HepG2 (cell line): ENCODE measurements at regions not wholly inside any gene's neighbourhood (a gene's known extent, or its start where the extent isn't known, plus 50 kb on each side); places are given as distances from the start of the nearest gene placed in this dataset.

Experiments used
- ATAC-seq: fragments of 200-7000 bp; cut with Tn5 transposase; 3 replicates; pipeline ENCODE4 v1.9.1; 2020; ENCODE audit warnings: mild to moderate bottlenecking, moderate library complexity
- BruUV-seq: library from RNA; stranded (reverse); fragments of 400-500 nt; replicated peaks from 2 replicates; lab custom pipeline; 2021; lab: Mats Ljungman, UMichigan
- CTCF ChIA-PET: fragments of 300-600 bp; formaldehyde crosslinking; extraction: SDS; loops from one replicate; lab custom pipeline; 2021; ENCODE audit warnings: low total read pairs, inconsistent platforms, low intra/inter-chr PET ratio; lab: Yijun Ruan, JAX
- POLR2A ChIA-PET: fragments of 350-600 bp; sonication (Branson Sonifier 250); formaldehyde crosslinking; loops from one replicate; lab custom pipeline; 2020; ENCODE audit warnings: antibody characterized with exemption, inconsistent platforms; lab: Yijun Ruan, JAX
- DNase-seq: peaks from one replicate; pipeline ENCODE4 v3.0.0-alpha.2; 2015; ENCODE audit warnings: low spot score
- FAIRE-seq: peaks from 3 replicates; lab custom pipeline; 2011; peaks lifted over from hg19 to GRCh38; lab: Jason Lieb, UNC
- H2AFZ ChIP-seq: one replicate; pipeline ENCODE4 v1.6.1; 2011; ENCODE audit warnings: low read length, inconsistent platforms
- H3K27ac ChIP-seq: fragments of 300-600 bp; 3 replicates; pipeline ENCODE4 v1.8.0; 2011; ENCODE audit warnings: mixed run types, mild to moderate bottlenecking, mixed read lengths, low read length, inconsistent platforms; ENCODE audit not compliant: insufficient read depth; ENCODE audit errors: extremely low read length
- H3K27me3 ChIP-seq, 2 experiments: fragments of 200-600 bp in 1 of 2; 2 replicates in 1 of 2; 3 replicates in 1 of 2; pipeline versions ENCODE4 v1.6.0 to v1.8.0; 2011; ENCODE audit warnings: low read length in 2 of 2, mild to moderate bottlenecking in 2 of 2, moderate library complexity in 2 of 2, inconsistent platforms in 1 of 2; ENCODE audit not compliant: insufficient read depth in 2 of 2, control insufficient read depth in 1 of 2
- H3K36me3 ChIP-seq, 2 experiments: fragments of 200-600 bp in 1 of 2; replicated peaks in 1 of 2; 2 replicates in 1 of 2; 3 replicates in 1 of 2; pipeline versions ENCODE4 v1.5.1 to v1.8.0; 2011; ENCODE audit warnings: low read length in 2 of 2, inconsistent platforms in 1 of 2; ENCODE audit not compliant: insufficient read depth in 2 of 2, control insufficient read depth in 1 of 2
- H3K4me1 ChIP-seq: 2 replicates; pipeline ENCODE4 v1.5.1; 2012; ENCODE audit warnings: low read length, inconsistent platforms; ENCODE audit not compliant: insufficient read depth
- H3K4me2 ChIP-seq: 2 replicates; pipeline ENCODE4 v1.6.0; 2011; ENCODE audit warnings: low read depth, low read length, inconsistent platforms
- H3K4me3 ChIP-seq, 3 experiments: fragments of 200-600 bp in 1 of 3; sonication (generic), shearing (Covaris generic) in 1 of 3; replicated peaks in 1 of 3; 2 replicates each; pipeline ENCODE4 v1.5.1; 2011 to 2016; ENCODE audit warnings: low read length in 3 of 3, inconsistent platforms in 2 of 3, low read depth in 2 of 3, mild to moderate bottlenecking in 2 of 3, control low read depth in 1 of 3, mixed read lengths in 1 of 3; ENCODE audit not compliant: insufficient read depth in 1 of 3
- H3K79me2 ChIP-seq: one replicate; pipeline ENCODE4 v1.6.1; 2011; ENCODE audit warnings: low read length, inconsistent platforms; ENCODE audit not compliant: insufficient read depth
- H3K9ac ChIP-seq: 2 replicates; pipeline ENCODE4 v1.6.0; 2011; ENCODE audit warnings: mild to moderate bottlenecking, low read depth, low read length, inconsistent platforms; ENCODE audit not compliant: insufficient read depth
- H3K9me3 ChIP-seq: 2 replicates; pipeline ENCODE4 v1.5.1; 2012; ENCODE audit warnings: mild to moderate bottlenecking, low read length
- H4K20me1 ChIP-seq: 2 replicates; pipeline ENCODE4 v1.6.0; 2011; ENCODE audit warnings: inconsistent platforms, mild to moderate bottlenecking, low read length, moderate library complexity; ENCODE audit not compliant: insufficient read depth
- FOXC1 ChIP-seq: sonication (generic); formaldehyde crosslinking; IDR thresholded peaks from 2 replicates; pipeline ENCODE4 v1.8.0; 2022; ENCODE audit warnings: mild to moderate bottlenecking, missing genetic modification reagents, borderline replicate concordance
- JUNB ChIP-seq: sonication (generic); formaldehyde crosslinking; IDR thresholded peaks from 2 replicates; pipeline ENCODE4 v1.8.0; 2022; ENCODE audit warnings: missing genetic modification reagents, mild to moderate bottlenecking, borderline replicate concordance
- MEIS1 ChIP-seq: sonication (generic); formaldehyde crosslinking; IDR thresholded peaks from 2 replicates; pipeline ENCODE4 v1.9.0; 2021; ENCODE audit warnings: mild to moderate bottlenecking, missing genetic modification reagents, moderate library complexity, borderline replicate concordance
- NFKBIZ ChIP-seq: IDR thresholded peaks from 2 replicates; pipeline ENCODE4 v1.6.1; 2018; ENCODE audit warnings: missing genetic modification reagents, missing compliant biosample characterization
- POGZ ChIP-seq: sonication (generic); formaldehyde crosslinking; IDR thresholded peaks from 2 replicates; pipeline ENCODE4 v1.4.0; 2020; ENCODE audit warnings: mild to moderate bottlenecking, missing genetic modification reagents
- PPARG ChIP-seq: conservative IDR thresholded peaks from 2 replicates; pipeline ENCODE4 v1.6.1; 2016; ENCODE audit warnings: missing biosample characterization, missing genetic modification reagents
- RBM22 ChIP-seq: fragments of 200-400 bp; formaldehyde crosslinking; optimal IDR thresholded peaks from 2 replicates; pipeline ENCODE3; 2017; ENCODE audit warnings: mild to moderate bottlenecking, low read length, moderate library complexity
- SMARCE1 ChIP-seq: fragments of 450-650 bp; IDR thresholded peaks from 2 replicates; pipeline ENCODE4 v1.6.1; 2017; ENCODE audit warnings: borderline replicate concordance
- WGBS: methylation state at CpG from one replicate; pipeline ENCODE4 v1.1.6; 2017; ENCODE audit warnings: low lambda C conversion rate; 5-methylcytosine and 5-hydroxymethylcytosine counted together
- in situ Hi-C: cut with HindIII; loops from 2 replicates; pipeline ENCODE4 v1.10.0; 2017; ENCODE audit warnings: low pct_unique_long_range_greater_than_20kb; ENCODE audit not compliant: extremely low pct_ligation_motif_present
- intact Hi-C: fragments of 100-400 bp; cut with micrococcal nuclease; formaldehyde crosslinking; loops from one replicate; pipeline ENCODE4 v1.10.0; 2022; ENCODE audit not compliant: unreplicated experiment
- TF ChIP-seq, protein P1 (sequence below): sonication (generic); formaldehyde crosslinking; conservative IDR thresholded peaks from 2 replicates; pipeline ENCODE4 v1.8.0; 2022; ENCODE audit warnings: low read depth, missing genetic modification reagents
- TF ChIP-seq, protein P2 (sequence below): sonication (generic); formaldehyde crosslinking; IDR thresholded peaks from 2 replicates; pipeline ENCODE4 v1.9.0; 2022; ENCODE audit warnings: low read depth, missing genetic modification reagents
- TF ChIP-seq, protein P3 (sequence below): sonication (generic); formaldehyde crosslinking; IDR thresholded peaks from 2 replicates; pipeline ENCODE4 v1.4.0; 2020; ENCODE audit warnings: missing genetic modification reagents
- TF ChIP-seq, protein P4 (sequence below): sonication (generic); formaldehyde crosslinking; IDR thresholded peaks from 2 replicates; pipeline ENCODE4 v1.5.1; 2020; ENCODE audit warnings: mild to moderate bottlenecking, missing genetic modification reagents, moderate library complexity

DNA sequence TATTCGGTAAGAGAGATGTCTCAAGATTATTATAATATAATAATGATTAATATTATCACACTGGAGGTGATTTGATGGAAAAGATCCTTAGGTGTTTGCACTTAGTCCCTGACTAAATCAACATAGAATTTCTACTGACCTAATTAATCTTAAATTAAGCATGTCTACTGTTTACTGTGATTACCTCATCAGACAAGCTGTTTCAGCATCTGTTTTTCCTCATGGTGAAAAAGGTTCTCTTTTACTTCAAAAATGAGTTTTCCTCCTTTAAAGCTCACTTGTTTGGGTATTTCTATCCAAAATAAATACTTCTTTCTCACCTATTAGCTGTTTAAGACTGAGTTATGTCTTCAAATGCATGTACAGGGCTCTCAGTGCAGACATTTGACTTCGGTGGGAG is 407.8 kb downstream of the NKX6-1 start:
- 2% methylated on average over 2 of the region's 2 CpGs for WGBS
- BruUV-seq, result no TSS peak
- TF ChIP-seq, protein P1, sequence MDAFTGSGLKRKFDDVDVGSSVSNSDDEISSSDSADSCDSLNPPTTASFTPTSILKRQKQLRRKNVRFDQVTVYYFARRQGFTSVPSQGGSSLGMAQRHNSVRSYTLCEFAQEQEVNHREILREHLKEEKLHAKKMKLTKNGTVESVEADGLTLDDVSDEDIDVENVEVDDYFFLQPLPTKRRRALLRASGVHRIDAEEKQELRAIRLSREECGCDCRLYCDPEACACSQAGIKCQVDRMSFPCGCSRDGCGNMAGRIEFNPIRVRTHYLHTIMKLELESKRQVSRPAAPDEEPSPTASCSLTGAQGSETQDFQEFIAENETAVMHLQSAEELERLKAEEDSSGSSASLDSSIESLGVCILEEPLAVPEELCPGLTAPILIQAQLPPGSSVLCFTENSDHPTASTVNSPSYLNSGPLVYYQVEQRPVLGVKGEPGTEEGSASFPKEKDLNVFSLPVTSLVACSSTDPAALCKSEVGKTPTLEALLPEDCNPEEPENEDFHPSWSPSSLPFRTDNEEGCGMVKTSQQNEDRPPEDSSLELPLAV (CRISPR knock-in tag), result no peak
- no peak for TF ChIP-seq PPARG (CRISPR knock-in tag)
- TF ChIP-seq, protein P2, sequence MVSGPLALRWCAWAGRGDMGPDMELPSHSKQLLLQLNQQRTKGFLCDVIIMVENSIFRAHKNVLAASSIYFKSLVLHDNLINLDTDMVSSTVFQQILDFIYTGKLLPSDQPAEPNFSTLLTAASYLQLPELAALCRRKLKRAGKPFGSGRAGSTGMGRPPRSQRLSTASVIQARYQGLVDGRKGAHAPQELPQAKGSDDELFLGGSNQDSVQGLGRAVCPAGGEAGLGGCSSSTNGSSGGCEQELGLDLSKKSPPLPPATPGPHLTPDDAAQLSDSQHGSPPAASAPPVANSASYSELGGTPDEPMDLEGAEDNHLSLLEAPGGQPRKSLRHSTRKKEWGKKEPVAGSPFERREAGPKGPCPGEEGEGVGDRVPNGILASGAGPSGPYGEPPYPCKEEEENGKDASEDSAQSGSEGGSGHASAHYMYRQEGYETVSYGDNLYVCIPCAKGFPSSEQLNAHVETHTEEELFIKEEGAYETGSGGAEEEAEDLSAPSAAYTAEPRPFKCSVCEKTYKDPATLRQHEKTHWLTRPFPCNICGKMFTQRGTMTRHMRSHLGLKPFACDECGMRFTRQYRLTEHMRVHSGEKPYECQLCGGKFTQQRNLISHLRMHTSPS (CRISPR knock-in tag), result no peak
- no peak for TF ChIP-seq SMARCE1
- TF ChIP-seq NFKBIZ, result no peak
- TF ChIP-seq POGZ (CRISPR knock-in tag), result no peak
- TF ChIP-seq, protein P3, sequence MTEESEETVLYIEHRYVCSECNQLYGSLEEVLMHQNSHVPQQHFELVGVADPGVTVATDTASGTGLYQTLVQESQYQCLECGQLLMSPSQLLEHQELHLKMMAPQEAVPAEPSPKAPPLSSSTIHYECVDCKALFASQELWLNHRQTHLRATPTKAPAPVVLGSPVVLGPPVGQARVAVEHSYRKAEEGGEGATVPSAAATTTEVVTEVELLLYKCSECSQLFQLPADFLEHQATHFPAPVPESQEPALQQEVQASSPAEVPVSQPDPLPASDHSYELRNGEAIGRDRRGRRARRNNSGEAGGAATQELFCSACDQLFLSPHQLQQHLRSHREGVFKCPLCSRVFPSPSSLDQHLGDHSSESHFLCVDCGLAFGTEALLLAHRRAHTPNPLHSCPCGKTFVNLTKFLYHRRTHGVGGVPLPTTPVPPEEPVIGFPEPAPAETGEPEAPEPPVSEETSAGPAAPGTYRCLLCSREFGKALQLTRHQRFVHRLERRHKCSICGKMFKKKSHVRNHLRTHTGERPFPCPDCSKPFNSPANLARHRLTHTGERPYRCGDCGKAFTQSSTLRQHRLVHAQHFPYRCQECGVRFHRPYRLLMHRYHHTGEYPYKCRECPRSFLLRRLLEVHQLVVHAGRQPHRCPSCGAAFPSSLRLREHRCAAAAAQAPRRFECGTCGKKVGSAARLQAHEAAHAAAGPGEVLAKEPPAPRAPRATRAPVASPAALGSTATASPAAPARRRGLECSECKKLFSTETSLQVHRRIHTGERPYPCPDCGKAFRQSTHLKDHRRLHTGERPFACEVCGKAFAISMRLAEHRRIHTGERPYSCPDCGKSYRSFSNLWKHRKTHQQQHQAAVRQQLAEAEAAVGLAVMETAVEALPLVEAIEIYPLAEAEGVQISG (CRISPR knock-in tag), result no peak
- TF ChIP-seq MEIS1, result no peak
- TF ChIP-seq, protein P4, sequence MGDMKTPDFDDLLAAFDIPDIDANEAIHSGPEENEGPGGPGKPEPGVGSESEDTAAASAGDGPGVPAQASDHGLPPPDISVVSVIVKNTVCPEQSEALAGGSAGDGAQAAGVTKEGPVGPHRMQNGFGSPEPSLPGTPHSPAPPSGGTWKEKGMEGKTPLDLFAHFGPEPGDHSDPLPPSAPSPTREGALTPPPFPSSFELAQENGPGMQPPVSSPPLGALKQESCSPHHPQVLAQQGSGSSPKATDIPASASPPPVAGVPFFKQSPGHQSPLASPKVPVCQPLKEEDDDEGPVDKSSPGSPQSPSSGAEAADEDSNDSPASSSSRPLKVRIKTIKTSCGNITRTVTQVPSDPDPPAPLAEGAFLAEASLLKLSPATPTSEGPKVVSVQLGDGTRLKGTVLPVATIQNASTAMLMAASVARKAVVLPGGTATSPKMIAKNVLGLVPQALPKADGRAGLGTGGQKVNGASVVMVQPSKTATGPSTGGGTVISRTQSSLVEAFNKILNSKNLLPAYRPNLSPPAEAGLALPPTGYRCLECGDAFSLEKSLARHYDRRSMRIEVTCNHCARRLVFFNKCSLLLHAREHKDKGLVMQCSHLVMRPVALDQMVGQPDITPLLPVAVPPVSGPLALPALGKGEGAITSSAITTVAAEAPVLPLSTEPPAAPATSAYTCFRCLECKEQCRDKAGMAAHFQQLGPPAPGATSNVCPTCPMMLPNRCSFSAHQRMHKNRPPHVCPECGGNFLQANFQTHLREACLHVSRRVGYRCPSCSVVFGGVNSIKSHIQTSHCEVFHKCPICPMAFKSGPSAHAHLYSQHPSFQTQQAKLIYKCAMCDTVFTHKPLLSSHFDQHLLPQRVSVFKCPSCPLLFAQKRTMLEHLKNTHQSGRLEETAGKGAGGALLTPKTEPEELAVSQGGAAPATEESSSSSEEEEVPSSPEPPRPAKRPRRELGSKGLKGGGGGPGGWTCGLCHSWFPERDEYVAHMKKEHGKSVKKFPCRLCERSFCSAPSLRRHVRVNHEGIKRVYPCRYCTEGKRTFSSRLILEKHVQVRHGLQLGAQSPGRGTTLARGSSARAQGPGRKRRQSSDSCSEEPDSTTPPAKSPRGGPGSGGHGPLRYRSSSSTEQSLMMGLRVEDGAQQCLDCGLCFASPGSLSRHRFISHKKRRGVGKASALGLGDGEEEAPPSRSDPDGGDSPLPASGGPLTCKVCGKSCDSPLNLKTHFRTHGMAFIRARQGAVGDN (CRISPR knock-in tag), result no peak
- TF ChIP-seq FOXC1 (CRISPR knock-in tag), result no peak
- TF ChIP-seq RBM22, result no peak
- TF ChIP-seq JUNB (CRISPR knock-in tag), result no peak

More for the DNA sequence above, 407.8 kb downstream of the NKX6-1 start:
- Histone ChIP-seq H3K9ac (no peak overlapping the region), H3K4me1 (no peaks in the 10 kb centered on the region), H3K4me2 (no peak overlapping the region), H3K27me3 (no peaks in the 10 kb centered on the region; a peak in 1 of 5 replicates), H3K4me3 (no peak overlapping the region), H3K36me3 (no peaks in the 10 kb centered on the region), H4K20me1 (no peaks in the 10 kb centered on the region), H3K9me3 (no peaks in the 10 kb centered on the region), H3K79me2 (no peaks in the 10 kb centered on the region), H3K27ac (no peak overlapping the region), H2AFZ (no peak overlapping the region)
- in situ Hi-C loops, result no loop called here
- DNase-seq (no peak), FAIRE-seq (no peak), ATAC-seq (no peak)
- POLR2A ChIA-PET, result no interaction called here
- intact Hi-C loops, result no loop called here
- CTCF ChIA-PET, result no interaction called here
